K562 (cell line): ENCODE measurements at regions not wholly inside any gene's neighbourhood (a gene's known extent, or its start where the extent isn't known, plus 50 kb on each side); places are given as distances from the start of the nearest gene placed in this dataset.

Experiments
- ATAC-seq: fragments of 200-7000 bp; cut with Tn5 transposase; 3 replicates; pipeline ENCODE4 v1.9.1; 2020; ENCODE audit warnings: moderate library complexity
- BruUV-seq: library from RNA; stranded (reverse); fragments of 400-500 nt; replicated peaks from 2 replicates; lab custom pipeline; 2021; lab: Mats Ljungman, UMichigan
- CTCF ChIA-PET: fragments of 300-600 bp; formaldehyde crosslinking; extraction: SDS; loops from one replicate; lab custom pipeline; 2021; ENCODE audit warnings: low intra/inter-chr PET ratio; lab: Yijun Ruan, JAX
- POLR2A ChIA-PET: fragments of 300-600, 350-650 bp; sonication (Branson Sonifier 250); formaldehyde crosslinking; extraction: SDS; loops from one replicate; lab custom pipeline; 2021; ENCODE audit warnings: antibody characterized with exemption, inconsistent platforms; lab: Yijun Ruan, JAX
- DNase-seq, 4 experiments: peaks; one replicate each; pipeline versions ENCODE4 v3.0.0 to v3.0.0-alpha.2; 2011 to 2018; ENCODE audit warnings: low spot score in 3 of 4, mixed read lengths in 3 of 4; ENCODE audit errors: extremely low read depth in 1 of 4
- FAIRE-seq: peaks from 2 replicates; lab custom pipeline; 2011; peaks lifted over from hg19 to GRCh38; lab: Jason Lieb, UNC
- H2AFZ ChIP-seq: 2 replicates; pipeline ENCODE4 v1.6.0; 2011; ENCODE audit warnings: low read depth, low read length, control low read depth, inconsistent platforms
- H3K27ac ChIP-seq: fragments of 200-600 bp; 3 replicates; pipeline ENCODE4 v1.8.0; 2011; ENCODE audit warnings: low read depth, mild to moderate bottlenecking, control low read depth, inconsistent platforms, low read length, moderate library complexity, mixed read lengths; ENCODE audit errors: extremely low read depth
- H3K27me3 ChIP-seq, 2 experiments: fragments of 300-600 bp in 1 of 2; 2 replicates in 1 of 2; 3 replicates in 1 of 2; pipeline versions ENCODE4 v1.6.0 to v1.8.0; 2011; ENCODE audit warnings: inconsistent platforms in 2 of 2, low read length in 2 of 2, mild to moderate bottlenecking in 1 of 2, mixed read lengths in 1 of 2, moderate library complexity in 1 of 2; ENCODE audit not compliant: control insufficient read depth in 2 of 2, insufficient read depth in 2 of 2
- H3K36me3 ChIP-seq: fragments of 300-600 bp; 3 replicates; pipeline ENCODE4 v1.8.0; 2011; ENCODE audit warnings: mild to moderate bottlenecking, low read length, inconsistent platforms; ENCODE audit not compliant: control insufficient read depth, insufficient read depth
- H3K4me1 ChIP-seq, 2 experiments: fragments of 200-600 bp in 1 of 2; replicated peaks in 1 of 2; 2 replicates in 1 of 2; 3 replicates in 1 of 2; pipeline versions ENCODE4 v1.5.1 to v1.8.0; 2011; ENCODE audit warnings: inconsistent platforms in 2 of 2, low read length in 2 of 2, mild to moderate bottlenecking in 1 of 2, mixed read lengths in 1 of 2, moderate library complexity in 1 of 2; ENCODE audit not compliant: control insufficient read depth in 2 of 2, insufficient read depth in 2 of 2
- H3K4me2 ChIP-seq: 2 replicates; pipeline ENCODE4 v1.6.1; 2011; ENCODE audit warnings: low read length, control low read depth, inconsistent platforms, mixed read lengths; ENCODE audit not compliant: insufficient read depth
- H3K4me3 ChIP-seq: fragments of 200-600 bp; sonication (generic), shearing (Covaris generic); 2 replicates; pipeline ENCODE4 v1.5.1; 2016; ENCODE audit warnings: control low read depth, inconsistent platforms
- H3K79me2 ChIP-seq: fragments of 200-600 bp; 3 replicates; pipeline ENCODE4 v1.8.0; 2011; ENCODE audit warnings: low read length, inconsistent platforms; ENCODE audit not compliant: control insufficient read depth, insufficient read depth
- H3K9ac ChIP-seq, 2 experiments: 2 replicates each; pipeline versions ENCODE4 v1.6.0 to v1.6.1; 2011; ENCODE audit warnings: low read depth in 2 of 2, low read length in 2 of 2, control low read depth in 1 of 2, inconsistent platforms in 1 of 2, mild to moderate bottlenecking in 1 of 2, mixed read lengths in 1 of 2; ENCODE audit not compliant: insufficient read depth in 1 of 2
- H3K9me1 ChIP-seq: one replicate; pipeline ENCODE4 v1.6.0; 2011; ENCODE audit warnings: inconsistent platforms, mild to moderate bottlenecking, low read length, moderate library complexity; ENCODE audit not compliant: control insufficient read depth, insufficient read depth
- H3K9me3 ChIP-seq: replicated peaks from 2 replicates; pipeline ENCODE4 v1.5.1; 2011; ENCODE audit warnings: low read depth, low read length, inconsistent platforms; ENCODE audit not compliant: control insufficient read depth, insufficient read depth
- H4K20me1 ChIP-seq: replicated peaks from 2 replicates; pipeline ENCODE4 v1.6.1; 2011; ENCODE audit warnings: low read length, inconsistent platforms, mixed read lengths; ENCODE audit not compliant: control insufficient read depth, insufficient read depth
- CEBPG ChIP-seq, 3 experiments: fragments of 200-800 bp in 1 of 3; sonication (Bioruptor generic) in 1 of 3; sonication (generic) in 1 of 3; formaldehyde crosslinking in 1 of 3; IDR thresholded peaks in 2 of 3; conservative IDR thresholded peaks in 1 of 3; 2 replicates each; pipeline versions ENCODE4 v1.6.1 to v1.8.0; 2016 to 2022; ENCODE audit warnings: missing compliant biosample characterization in 2 of 3, missing genetic modification characterization in 2 of 3, mild to moderate bottlenecking in 1 of 3, missing genetic modification reagents in 1 of 3
- CREB5 ChIP-seq: fragments of 250-450 bp; sonication (Bioruptor Pico); IDR thresholded peaks from 2 replicates; pipeline ENCODE4 v1.5.0; 2020; ENCODE audit warnings: mild to moderate bottlenecking
- POLR2B ChIP-seq: fragments of 450-650 bp; IDR thresholded peaks from 2 replicates; pipeline ENCODE4 v1.6.1; 2018; ENCODE audit warnings: low read depth; ENCODE audit not compliant: partially characterized antibody
- SMARCC2 ChIP-seq: fragments of 450-650 bp; IDR thresholded peaks from 2 replicates; pipeline ENCODE4 v1.6.1; 2017; ENCODE audit warnings: antibody characterized with exemption, moderate library complexity, mild to moderate bottlenecking, low read depth
- SREBF1 ChIP-seq: fragments of 150-350 bp; IDR thresholded peaks from 2 replicates; pipeline ENCODE4 v1.6.1; 2014; ENCODE audit warnings: antibody characterized with exemption, low read depth, low read length, borderline replicate concordance
- ZFP36 ChIP-seq: fragments of 150-350 bp; IDR thresholded peaks from 2 replicates; pipeline ENCODE4 v1.6.1; 2018; ENCODE audit warnings: low read length, low read depth; ENCODE audit not compliant: partially characterized antibody
- ZNF311 ChIP-seq: fragments of 250-450 bp; sonication (Bioruptor Pico); IDR thresholded peaks from 2 replicates; pipeline ENCODE4 v1.4.0; 2020; ENCODE audit warnings: mild to moderate bottlenecking, moderate library complexity
- in situ Hi-C: fragments of 300-500 bp; cut with MboI; formaldehyde crosslinking; loops from 4 replicates; pipeline ENCODE4 v1.15.0; 2018; ENCODE audit warnings: inconsistent platforms, mixed read lengths
- intact Hi-C: fragments of 100-400 bp; cut with micrococcal nuclease; formaldehyde crosslinking; loops from 2 replicates; pipeline ENCODE4 v1.14.2; 2022

- no peak for TF ChIP-seq CREB5 (CRISPR knock-in tag)
- no peak for TF ChIP-seq POLR2B
- TF ChIP-seq SREBF1 = no peak
Observed at GRCh38 chr15:87142096-87142495, 1062.4 kb downstream of the AGBL1 start (continued).

- Histone ChIP-seq H3K9me3 (no peaks in the 10 kb centered on the region), H3K36me3 (no peaks in the 10 kb centered on the region), H3K4me1 (no peaks in the 10 kb centered on the region), H3K4me2 (no peak overlapping the region), H4K20me1 (no peaks in the 10 kb centered on the region), H3K9me1 (no peaks in the 10 kb centered on the region), H3K9ac (no peak overlapping the region), H3K27ac (no peak overlapping the region), H3K27me3 (no peaks in the 10 kb centered on the region), H3K4me3 (no peak overlapping the region), H3K79me2 (no peaks in the 10 kb centered on the region), H2AFZ (no peak overlapping the region)
- ChIA-PET CTCF (no interaction called here), POLR2A (no interaction called here)
- FAIRE-seq = no peak
- intact Hi-C loops = no loop called here
- BruUV-seq = no TSS peak
- ATAC-seq = no peak
- DNase-seq = no peak
- in situ Hi-C loops = no loop called here
- TF ChIP-seq SMARCC2 = no peak
- TF ChIP-seq ZFP36 = no peak
- TF ChIP-seq CEBPG (CRISPR knock-in tag; IDR thresholded peaks at IDR 0.05) = no peak
- no peak for TF ChIP-seq CEBPG (tag; conservative IDR thresholded peaks at IDR 0.05 in 1 of 2, IDR thresholded peaks at IDR 0.05 in 1 of 2)
- TF ChIP-seq ZNF311 (CRISPR knock-in tag) = no peak
- TF ChIP-seq, all 486 proteins: peak for 0
Observed at GRCh38 chr15:87135109-87135508, 1055.4 kb downstream of the AGBL1 start.
